Adrenal gland (tissue), 5 donors: ENCODE measurements at regions not wholly inside any gene's neighbourhood (a gene's known extent, or its start where the extent isn't known, plus 50 kb on each side); places are given as distances from the start of the nearest gene placed in this dataset.

Experiments used
- POLR2A ChIP-seq, 2 donors: fragments of 450-650 bp; IDR thresholded peaks; one replicate each; pipeline ENCODE4 v1.6.1; 2017; ENCODE audit warnings: antibody characterized with exemption in 2 of 2, mild to moderate bottlenecking in 2 of 2, moderate library complexity in 1 of 2
- TF ChIP-seq, protein P1 (sequence below), 6 experiments: fragments of 450-650 bp in 4 of 6; fragments of 200-600 bp in 2 of 6; sonication (generic) in 1 of 6; IDR thresholded peaks; 1 replicate in 5 of 6; 2 replicates in 1 of 6; pipeline versions ENCODE4 v1.5.1 to v1.8.0; 2016 to 2021; ENCODE audit warnings: antibody characterized with exemption in 6 of 6, mild to moderate bottlenecking in 2 of 6, moderate library complexity in 1 of 6
- donor health status: DM: no; HTN: no; CAD: no.

DNA sequence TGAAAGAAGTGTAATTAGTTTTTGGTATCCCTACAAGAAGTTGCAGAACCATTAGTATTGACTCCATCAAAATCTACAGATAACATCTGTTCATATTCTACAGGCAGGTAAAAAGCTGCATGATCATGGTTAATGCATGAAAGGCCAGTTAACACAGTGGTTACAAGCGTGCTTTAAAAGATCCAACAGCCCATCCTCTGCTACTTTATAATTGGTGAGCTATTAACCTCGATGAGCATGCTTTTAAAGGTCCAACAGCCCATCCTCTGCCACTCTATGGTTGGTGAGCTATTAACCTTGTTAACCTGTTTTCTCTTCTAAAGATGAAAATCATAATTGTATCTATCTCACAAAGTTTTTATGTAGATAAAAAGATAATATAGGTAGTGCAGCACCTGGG is 289.3 kb downstream of the DUSP6 start:
- no peak for TF ChIP-seq POLR2A (IDR thresholded peaks at IDR 0.05)
- TF ChIP-seq, protein P1, sequence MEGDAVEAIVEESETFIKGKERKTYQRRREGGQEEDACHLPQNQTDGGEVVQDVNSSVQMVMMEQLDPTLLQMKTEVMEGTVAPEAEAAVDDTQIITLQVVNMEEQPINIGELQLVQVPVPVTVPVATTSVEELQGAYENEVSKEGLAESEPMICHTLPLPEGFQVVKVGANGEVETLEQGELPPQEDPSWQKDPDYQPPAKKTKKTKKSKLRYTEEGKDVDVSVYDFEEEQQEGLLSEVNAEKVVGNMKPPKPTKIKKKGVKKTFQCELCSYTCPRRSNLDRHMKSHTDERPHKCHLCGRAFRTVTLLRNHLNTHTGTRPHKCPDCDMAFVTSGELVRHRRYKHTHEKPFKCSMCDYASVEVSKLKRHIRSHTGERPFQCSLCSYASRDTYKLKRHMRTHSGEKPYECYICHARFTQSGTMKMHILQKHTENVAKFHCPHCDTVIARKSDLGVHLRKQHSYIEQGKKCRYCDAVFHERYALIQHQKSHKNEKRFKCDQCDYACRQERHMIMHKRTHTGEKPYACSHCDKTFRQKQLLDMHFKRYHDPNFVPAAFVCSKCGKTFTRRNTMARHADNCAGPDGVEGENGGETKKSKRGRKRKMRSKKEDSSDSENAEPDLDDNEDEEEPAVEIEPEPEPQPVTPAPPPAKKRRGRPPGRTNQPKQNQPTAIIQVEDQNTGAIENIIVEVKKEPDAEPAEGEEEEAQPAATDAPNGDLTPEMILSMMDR (IDR thresholded peaks at IDR 0.05): no peak
